ENCODE measurements at regions not wholly inside any gene's neighbourhood (a gene's known extent, or its start where the extent isn't known, plus 50 kb on each side); places are given as distances from the start of the nearest gene placed in this dataset.

GRCh38 chr5:122516432-122516743 lies 204.4 kb downstream of the SNCAIP start:
- TF ChIP-seq POLR2A (IDR thresholded peaks at IDR 0.05; ENCODE audit: low read depth, low read length) = no peak
- no peak for TF ChIP-seq CTCF (conservative IDR thresholded peaks at IDR 0.05; ENCODE audit: low read depth, low read length)

Measured in IMR-90 (cell line).